ENCODE measurements at regions not wholly inside any gene's neighbourhood (a gene's known extent, or its start where the extent isn't known, plus 50 kb on each side); places are given as distances from the start of the nearest gene placed in this dataset.

GRCh38 chr4:153154007-153154975 lies 50.0 kb upstream of the TRIM2 start:
- TF ChIP-seq POLR2A (IDR thresholded peaks at IDR 0.05; ENCODE audit: low read depth, low read length) (no peak), POLR2AphosphoS5 (IDR thresholded peaks at IDR 0.05; ENCODE audit: low read depth, low read length) (no peak), TAF1 (IDR thresholded peaks at IDR 0.05; ENCODE audit: borderline replicate concordance, low read depth, low read length) (no peak)
